ENCODE measurements at regions not wholly inside any gene's neighbourhood (a gene's known extent, or its start where the extent isn't known, plus 50 kb on each side); places are given as distances from the start of the nearest gene placed in this dataset.

- Histone ChIP-seq H2BK20ac (ENCODE audit: low read depth, low read length, poor library complexity, severe bottlenecking) (no peak overlapping the region), H3K79me1 (ENCODE audit: insufficient read depth, low read depth, low read length, poor library complexity, severe bottlenecking) (no peaks in the 10 kb centered on the region), H2BK5ac (ENCODE audit: insufficient read length, low read length) (no peak overlapping the region), H4K20me1 (ENCODE audit: control insufficient read depth, insufficient read depth, insufficient read length) (no peaks in the 10 kb centered on the region), H2BK15ac (ENCODE audit: low read depth, low read length) (no peak overlapping the region), H3K4me1 (ENCODE audit: insufficient read depth, low read length) (no peaks in the 10 kb centered on the region), H2AFZ (ENCODE audit: low read length) (no peak overlapping the region), H4K8ac (replicated peaks; ENCODE audit: insufficient read length, low read depth, low read length) (no peak overlapping the region), H3K9ac (ENCODE audit: extremely low read depth, insufficient read length, low read length) (no peak overlapping the region), H2AK5ac (ENCODE audit: insufficient read length, low read length) (no peak overlapping the region), H3K23ac (ENCODE audit: insufficient read length, low read depth, low read length) (no peak overlapping the region), H3K4me2 (ENCODE audit: insufficient read depth, insufficient read length, low read length) (no peak overlapping the region), H4K5ac (ENCODE audit: insufficient read length, low read depth, low read length) (no peak overlapping the region), H3K23me2 (ENCODE audit: insufficient read length, low read depth, low read length, poor library complexity, severe bottlenecking) (no peaks in the 10 kb centered on the region), H3K27ac (ENCODE audit: insufficient read length, low read depth, low read length) (no peak overlapping the region), H3K27me3 (ENCODE audit: insufficient read depth, low read length) (no peaks in the 10 kb centered on the region), H3T11ph (ENCODE audit: low read length) (no peak overlapping the region), H3K14ac (ENCODE audit: insufficient read depth, low read length) (no peak overlapping the region), H2BK12ac (ENCODE audit: insufficient read length, low read depth, low read length) (no peak overlapping the region), H2BK120ac (ENCODE audit: low read depth, low read length, poor library complexity, severe bottlenecking) (no peak overlapping the region), H4K91ac (ENCODE audit: insufficient read length, low read depth, low read length) (no peak overlapping the region), H3K9me3 (ENCODE audit: control insufficient read depth, low read depth, low read length) (no peaks in the 10 kb centered on the region), H3K79me2 (ENCODE audit: insufficient read depth, low read length) (no peaks in the 10 kb centered on the region), H3K18ac (ENCODE audit: insufficient read length, low read depth, low read length) (no peak overlapping the region), H3K4ac (ENCODE audit: low read depth, low read length) (no peak overlapping the region), H3K56ac (ENCODE audit: insufficient read length, low read depth, low read length) (no peak overlapping the region)
- Mint-ChIP-seq H3K4me3 (no peak overlapping the region), H3K27ac (no peak overlapping the region), H3K9me3 (no peaks in the 10 kb centered on the region), H3K4me1 (no peaks in the 10 kb centered on the region), H3K36me3 (ENCODE audit: insufficient read depth in 1 of 3, low read depth in 3 of 3) (no peaks in the 10 kb centered on the region), H3K27me3 (ENCODE audit: low read depth) (no peaks in the 10 kb centered on the region)
- DNase-seq, result no peak
- WGBS (ENCODE audit: extremely low coverage, insufficient read length, low lambda C conversion rate), result no CpG with 5 or more reads among the region's 2 CpGs
- peak; percentile 44 for TF ChIP-seq CTCF (conservative IDR thresholded peaks at IDR 0.05)
These were observed 68.5 kb upstream of the LGR5 start for GRCh38 chr12:71371122-71371521.
